ENCODE measurements at regions not wholly inside any gene's neighbourhood (a gene's known extent, or its start where the extent isn't known, plus 50 kb on each side); places are given as distances from the start of the nearest gene placed in this dataset.
A peak's percentile ranks its signal among the peaks of the same experiment; 100 is the strongest.
"Not testable (repeated sequence)": the region's sequence is repeated elsewhere in the genome, so short reads cannot be mapped to it uniquely, and the experiment has no call there.

- DNase-seq (ENCODE audit: low read depth) = no peak
Measured at GRCh38 chr11:35046681-35047080, 92.3 kb upstream of the CD44 start.

GRCh38 chr11:35047179-35047578, 91.8 kb upstream of the CD44 start:
- no peak for DNase-seq (ENCODE audit: low read depth)

GRCh38 chr11:35047769-35048168, 91.2 kb upstream of the CD44 start:
- DNase-seq (ENCODE audit: low read depth) = no peak

GRCh38 chr11:35048346-35048745, 90.6 kb upstream of the CD44 start:
- DNase-seq (ENCODE audit: low read depth) = not testable (repeated sequence)

- DNase-seq (ENCODE audit: low read depth) = no peak
Measured at GRCh38 chr11:35049859-35050531, 89.0 kb upstream of the CD44 start.

GRCh38 chr11:35050541-35050995, 88.4 kb upstream of the CD44 start:
- no peak for DNase-seq (ENCODE audit: low read depth)

DNA sequence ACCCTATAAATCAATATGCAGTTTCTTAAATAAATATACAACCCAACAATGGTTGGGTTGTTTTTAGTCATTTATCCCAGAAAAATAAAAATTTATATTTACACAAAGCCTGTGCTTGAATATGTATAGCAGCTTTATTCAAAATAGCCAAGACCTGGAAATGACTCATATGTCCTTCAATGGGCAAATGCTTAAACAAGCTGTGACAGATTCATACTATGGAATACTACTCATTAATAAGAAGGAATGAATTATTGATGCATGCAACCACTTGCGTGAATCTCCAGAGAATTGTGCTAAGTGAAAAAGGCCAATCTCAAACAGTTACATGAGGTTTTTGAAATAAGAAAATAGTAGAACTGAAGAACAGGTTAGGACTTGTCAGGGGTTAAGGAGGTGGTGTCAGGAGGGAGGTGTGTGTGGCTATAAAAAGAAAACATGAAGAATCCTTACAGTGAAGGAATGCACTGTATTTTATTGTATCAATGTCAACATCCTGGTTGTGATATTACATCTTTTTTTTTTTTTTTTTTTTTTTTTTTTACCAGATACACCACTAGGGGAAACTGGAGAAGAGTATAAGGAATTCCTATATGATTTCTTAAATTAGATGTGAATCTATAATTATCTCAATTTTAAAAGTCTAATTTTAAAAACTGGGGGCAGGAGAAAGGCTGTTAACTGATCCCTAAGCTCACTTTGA, 82.4 kb upstream of the CD44 start:
- DNase-seq (ENCODE audit: low read depth) = no peak

GRCh38 chr11:35057926-35058668, 80.9 kb upstream of the CD44 start:
- no peak for DNase-seq (ENCODE audit: low read depth)

DNA sequence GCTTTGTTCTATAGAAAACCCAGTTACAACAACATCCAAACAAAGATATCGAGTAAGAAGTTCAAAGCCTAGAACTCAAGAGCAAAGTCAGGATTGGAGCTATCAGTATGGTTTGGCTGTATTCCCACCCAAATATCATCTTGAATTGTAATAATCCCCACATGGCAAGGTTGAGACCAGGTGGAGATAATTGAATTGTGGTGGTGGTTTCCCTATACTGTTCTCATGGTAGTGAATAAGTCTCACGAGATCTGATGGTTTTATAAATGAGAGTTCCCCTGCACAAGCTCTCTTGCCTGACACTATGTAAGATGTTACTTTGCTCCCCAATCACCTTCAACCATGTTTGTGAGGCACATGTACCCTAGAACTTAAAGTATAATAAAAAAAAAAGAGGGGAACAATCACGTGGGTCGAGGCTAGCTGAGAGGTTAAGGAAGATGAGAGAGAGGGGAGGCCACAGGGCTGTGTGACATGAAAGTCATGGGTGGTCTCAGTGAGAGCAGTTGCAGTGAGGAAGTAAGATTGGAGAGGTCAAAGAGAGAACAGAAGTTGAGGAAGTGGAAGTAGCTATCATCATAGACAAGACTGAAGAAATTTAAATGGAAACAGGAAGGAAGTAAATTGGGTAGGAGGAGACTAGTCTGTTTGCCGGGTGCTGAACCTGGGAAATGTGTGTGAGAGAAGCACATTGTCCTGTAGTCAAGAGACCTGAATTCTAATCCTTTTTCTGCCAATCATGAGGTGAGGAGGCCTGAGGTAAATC, 80.1 kb upstream of the CD44 start:
- DNase-seq (ENCODE audit: low read depth) = no peak

DNA sequence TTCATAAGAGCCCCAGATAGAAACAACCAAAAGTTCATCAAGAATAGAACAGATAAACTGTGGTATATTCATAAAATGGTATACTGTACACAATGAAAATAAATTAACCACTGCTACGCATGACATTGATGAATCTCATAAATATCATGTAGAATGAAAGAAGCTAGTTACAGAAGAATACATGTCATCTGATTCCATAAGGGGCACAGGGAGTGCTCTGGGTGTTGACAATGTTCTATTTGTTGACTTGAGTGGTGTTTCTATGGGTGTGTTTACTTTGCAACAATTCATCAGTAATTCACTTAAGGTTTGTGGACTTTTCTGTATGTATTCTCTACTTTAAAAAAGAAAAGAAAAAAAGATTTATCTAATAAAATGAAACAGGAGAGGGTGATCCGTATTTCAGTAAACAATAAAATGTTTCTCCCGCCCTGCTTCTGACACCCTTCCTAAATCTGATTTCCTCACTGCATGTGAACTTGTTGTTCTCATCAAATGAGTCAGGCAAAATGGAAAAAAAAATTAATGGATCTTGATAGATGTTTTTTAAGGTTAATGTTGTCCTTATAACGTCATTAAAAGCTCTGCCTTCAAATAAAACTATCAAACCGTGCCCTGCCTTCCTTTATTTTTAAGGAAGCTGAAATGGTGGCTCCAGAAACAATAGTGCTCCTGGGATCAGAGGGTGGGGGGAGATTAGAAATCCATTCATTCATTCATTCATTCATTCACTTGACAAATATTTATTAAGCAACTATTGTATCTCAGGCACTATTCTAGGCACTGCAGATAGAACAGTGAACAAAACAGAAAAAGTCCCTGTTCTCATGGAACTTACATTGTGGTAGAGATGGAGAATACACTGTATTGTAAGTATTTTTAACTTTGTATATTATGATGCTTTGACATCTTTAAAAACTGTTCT, 77.2 kb upstream of the CD44 start:
- DNase-seq (ENCODE audit: low read depth) = no peak

GRCh38 chr11:35063488-35063931, 75.5 kb upstream of the CD44 start:
- DNase-seq (ENCODE audit: low read depth) = no peak

DNA sequence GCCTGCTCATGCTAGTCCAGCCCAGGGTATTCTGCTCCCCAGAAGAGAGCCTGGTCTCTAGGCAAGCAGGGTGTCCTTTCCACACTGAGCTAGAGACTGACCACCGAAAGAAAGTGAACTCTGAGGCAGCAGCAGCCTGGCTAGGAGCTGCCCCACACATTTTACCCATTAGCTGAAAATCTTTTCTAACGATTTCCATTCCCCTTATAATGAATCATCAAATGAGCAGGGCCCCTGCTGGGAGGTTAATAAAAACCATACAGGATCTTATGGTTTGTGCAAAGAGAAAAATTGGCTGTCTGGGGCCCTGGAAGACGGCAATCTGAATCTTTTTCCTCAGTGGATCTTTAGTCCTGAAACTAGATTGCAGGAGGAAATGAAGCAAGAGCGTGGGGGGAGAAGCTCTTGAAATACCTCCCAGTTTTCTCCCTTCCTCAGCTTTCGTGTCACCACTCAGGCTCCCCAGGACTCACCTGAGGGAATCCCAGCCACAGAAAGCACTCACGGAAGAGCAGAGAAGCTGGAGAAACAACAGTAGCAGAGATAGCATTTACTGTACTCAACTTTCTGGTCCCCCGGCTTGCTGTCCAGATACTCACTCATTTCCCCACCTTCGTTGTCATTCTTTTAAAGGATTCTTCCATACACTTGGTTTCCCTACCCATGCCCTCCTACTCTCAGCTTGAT, 74.7 kb upstream of the CD44 start:
- peak; percentile 76 for DNase-seq (ENCODE audit: low read depth)

DNA sequence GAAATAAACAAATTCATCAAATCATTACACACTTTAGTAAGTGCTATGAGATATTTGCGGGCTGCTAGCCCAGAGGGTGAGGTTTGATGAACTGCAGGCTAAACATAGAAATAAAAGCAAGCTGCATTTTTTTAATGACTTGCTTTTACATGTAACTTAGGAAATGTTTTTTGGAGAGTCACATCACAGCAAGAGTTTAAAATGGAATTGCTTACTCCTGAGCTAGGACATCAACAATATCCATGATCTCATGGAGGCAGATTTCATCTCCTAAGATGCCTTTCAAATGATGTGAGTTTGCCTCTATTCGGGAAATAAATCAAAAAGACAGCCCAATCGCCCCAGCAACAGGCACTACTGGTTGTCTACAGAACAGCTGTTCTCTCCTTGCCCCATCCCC, 73.4 kb upstream of the CD44 start:
- peak; percentile 89 for DNase-seq (ENCODE audit: low read depth)

DNA sequence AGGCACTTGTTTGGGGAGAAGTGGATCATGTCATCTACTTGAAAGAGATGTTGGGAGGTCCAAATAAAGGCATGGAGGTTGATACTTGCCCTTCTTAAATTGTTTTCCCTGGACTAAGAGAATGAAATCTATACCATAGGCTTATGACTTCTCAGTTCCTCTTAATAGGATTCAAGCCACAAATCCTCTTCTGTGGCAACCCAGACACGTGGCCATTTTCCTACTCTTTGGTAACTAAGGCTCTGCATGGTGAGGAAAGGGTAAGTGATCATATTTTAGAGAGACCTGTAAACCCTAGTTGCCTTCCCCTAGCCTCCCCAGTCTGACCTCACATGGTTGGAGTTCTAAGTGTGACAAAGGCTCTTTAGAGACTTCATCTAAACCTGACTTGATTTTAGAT, 72.9 kb upstream of the CD44 start:
- DNase-seq (ENCODE audit: low read depth) = no peak

GRCh38 chr11:35066783-35067423, 72.1 kb upstream of the CD44 start:
- no peak for DNase-seq (ENCODE audit: low read depth)

DNA sequence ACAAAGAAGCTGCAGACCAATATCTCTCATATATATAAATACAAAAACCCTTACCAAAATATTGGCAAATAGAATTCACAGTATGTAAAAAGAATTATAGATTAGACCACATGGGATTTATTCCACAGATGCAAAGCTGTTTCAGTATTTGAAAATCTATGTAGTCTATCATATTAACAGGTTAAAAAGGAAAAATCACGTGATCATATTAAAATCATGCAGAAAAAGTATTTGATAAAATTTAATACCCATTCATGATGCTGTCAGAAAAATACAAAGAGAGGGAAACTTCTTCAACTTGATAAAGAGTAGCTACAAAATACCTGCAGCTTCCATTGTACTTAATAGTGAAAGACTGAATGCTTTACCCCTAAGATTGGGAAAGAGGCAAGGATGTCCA, 67.2 kb upstream of the CD44 start:
- DNase-seq (ENCODE audit: low read depth) = no peak

DNA sequence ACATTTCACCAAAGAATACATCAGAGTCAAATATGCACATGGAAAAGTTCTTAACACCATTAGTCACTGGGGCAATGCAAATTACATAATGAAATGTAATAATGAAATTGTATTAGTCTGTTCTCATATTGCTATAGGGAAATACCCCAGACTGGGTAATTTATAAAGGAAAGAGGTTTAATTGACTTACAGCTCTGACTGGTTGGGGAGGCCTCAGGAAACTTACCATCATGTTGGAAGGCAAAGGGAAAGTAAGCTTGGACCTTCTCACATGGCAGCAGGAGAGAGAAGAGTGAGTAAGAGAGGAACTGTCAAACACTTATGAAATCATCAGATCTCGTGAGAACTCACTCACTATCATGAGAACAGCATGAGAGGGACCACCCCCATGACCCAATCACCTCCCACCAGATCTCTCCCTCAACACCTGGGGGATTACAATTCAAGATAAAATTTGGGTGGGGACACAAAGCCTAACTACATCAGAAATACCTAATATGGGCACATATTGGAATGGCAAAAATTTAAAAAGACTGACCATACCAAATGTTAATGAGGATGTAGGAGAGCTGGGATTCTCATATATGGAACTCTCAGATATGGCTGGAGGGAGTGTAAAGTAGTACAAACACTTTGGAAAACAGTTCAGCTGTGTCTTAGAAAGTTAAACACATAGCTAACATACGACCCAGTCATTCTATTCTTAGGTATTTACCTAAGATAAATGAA, 65.1 kb upstream of the CD44 start:
- DNase-seq (ENCODE audit: low read depth) = no peak

GRCh38 chr11:35076201-35077100, 62.5 kb upstream of the CD44 start:
- DNase-seq (ENCODE audit: low read depth) = no peak

Measured in GM04503 (cell line).